GM12865 (cell line): ENCODE measurements at regions not wholly inside any gene's neighbourhood (a gene's known extent, or its start where the extent isn't known, plus 50 kb on each side); places are given as distances from the start of the nearest gene placed in this dataset.

Experiments
- DNase-seq: peaks from one replicate; pipeline ENCODE4 v3.0.0; 2010; ENCODE audit warnings: low read depth
- H3K4me3 ChIP-seq: 2 replicates; pipeline ENCODE4 v1.5.1; 2011; ENCODE audit warnings: mild to moderate bottlenecking, low read depth, low read length, control low read depth
- CTCF ChIP-seq: IDR thresholded peaks from 2 replicates; pipeline ENCODE4 v1.5.1; 2011; ENCODE audit warnings: low read length, control low read depth, low read depth, inconsistent platforms; ENCODE audit not compliant: insufficient read depth; ENCODE audit errors: missing control alignments

DNA sequence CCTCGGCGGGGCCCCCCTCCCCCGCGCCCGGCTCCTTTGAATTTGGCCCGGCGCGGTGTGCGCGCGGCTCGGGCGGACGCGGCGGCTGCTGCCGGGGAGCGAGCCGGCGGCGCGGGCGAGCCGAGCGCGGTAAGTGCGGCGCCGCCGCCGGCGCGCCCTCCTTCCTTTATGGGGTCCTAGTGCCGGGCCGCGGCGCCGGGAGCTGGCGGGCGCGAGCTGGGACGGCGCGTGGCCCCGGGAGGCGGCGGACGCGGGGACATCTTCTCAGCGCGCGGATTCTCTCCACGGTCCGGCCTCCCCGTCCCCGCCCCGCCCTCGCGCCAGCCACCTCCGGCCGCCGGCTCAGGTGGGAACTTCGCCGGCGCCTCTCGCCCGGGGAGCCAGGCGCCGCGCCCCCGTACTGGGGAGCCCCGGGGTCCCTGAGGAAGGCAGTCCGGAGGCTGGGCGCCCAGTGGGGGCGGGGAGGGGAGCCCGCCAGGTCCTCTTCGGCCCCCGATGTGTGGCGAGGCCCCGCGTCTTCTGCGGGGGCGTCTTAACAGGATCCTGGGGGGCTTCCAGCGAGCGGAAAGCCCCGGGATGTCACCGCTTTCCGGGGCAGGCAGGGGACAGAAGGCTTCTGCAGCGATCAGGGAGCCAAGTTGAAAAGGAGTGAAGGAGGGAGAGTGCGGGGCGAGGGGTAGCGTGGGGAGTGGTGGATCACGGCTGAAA, 98.4 kb upstream of the TENM3 start:
- DNase-seq = peak; percentile 15
- peak overlapping the region; percentile 47 for H3K4me3 ChIP-seq
- TF ChIP-seq CTCF = no peak

- TF ChIP-seq CTCF = no peak
- no peak for DNase-seq
Observed at GRCh38 chr4:182145334-182145905, 97.8 kb upstream of the TENM3 start.

DNA sequence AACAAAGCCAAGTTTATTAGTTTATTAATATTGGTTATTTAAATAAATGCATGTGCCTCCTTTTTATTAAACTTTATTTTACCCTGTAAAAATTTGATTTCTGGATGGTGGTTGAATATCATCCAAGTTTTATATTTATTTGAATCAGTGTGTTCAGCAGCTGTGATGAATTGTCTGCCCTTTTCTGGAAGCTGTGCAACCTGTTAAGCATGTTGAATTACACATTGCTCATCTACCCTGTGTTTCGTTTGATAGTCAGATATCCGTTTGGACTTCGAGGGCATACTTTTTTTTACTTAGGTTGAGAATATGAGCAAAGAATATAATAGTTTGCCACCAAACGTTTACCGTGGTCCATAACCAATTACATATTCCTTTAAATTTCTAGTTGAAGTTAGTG, 95.8 kb upstream of the TENM3 start:
- no peak for DNase-seq
- no peak for TF ChIP-seq CTCF
- H3K4me3 ChIP-seq = no peak overlapping the region

More at GRCh38 chr4:182145334-182145905, 97.8 kb upstream of the TENM3 start:
- H3K4me3 ChIP-seq = peak overlapping the region; percentile 47

DNA sequence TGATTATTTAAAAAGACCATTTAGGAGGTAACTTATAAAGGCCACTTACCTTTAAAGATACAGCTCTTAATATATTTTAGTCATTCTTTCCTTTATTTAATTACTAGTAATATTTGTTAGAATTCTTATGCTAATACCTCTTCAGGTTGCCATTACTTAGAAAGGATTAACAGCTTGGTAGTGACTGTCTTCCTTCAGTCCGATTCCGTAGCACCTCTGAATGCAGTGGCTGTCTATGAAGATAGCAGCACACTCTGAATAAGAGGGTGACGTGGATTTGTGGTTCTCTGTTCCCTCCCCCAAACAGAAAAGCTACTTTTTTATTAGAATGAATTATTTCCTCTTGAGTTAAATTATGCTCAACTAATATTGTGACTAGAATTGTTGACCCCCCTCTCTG, 92.6 kb upstream of the TENM3 start:
- no peak for DNase-seq
- TF ChIP-seq CTCF = no peak
- H3K4me3 ChIP-seq = no peak overlapping the region

- no peak overlapping the region for H3K4me3 ChIP-seq
- no peak for DNase-seq
- TF ChIP-seq CTCF = no peak
Observed at GRCh38 chr4:182155806-182156205, 87.4 kb upstream of the TENM3 start.

DNA sequence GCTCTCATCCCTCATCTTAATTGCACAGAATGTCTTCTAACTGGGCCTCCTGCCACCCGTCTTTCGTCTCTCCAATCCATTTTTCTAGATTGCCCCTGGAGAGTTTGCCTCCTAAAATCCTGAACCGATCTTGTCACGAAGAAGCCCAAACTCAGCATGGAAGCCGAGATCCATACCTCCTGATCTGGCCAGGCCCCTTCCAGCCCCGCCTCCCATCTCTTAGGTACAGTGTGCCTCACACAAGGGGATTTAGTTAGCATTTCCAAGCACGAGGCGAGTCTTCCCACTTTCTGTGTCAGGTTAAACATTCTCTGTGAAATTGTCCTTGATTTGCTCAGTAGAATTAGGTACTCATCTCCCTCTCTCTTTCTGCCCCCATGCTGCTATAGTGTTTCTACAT, 80.0 kb upstream of the TENM3 start:
- TF ChIP-seq CTCF = no peak
- H3K4me3 ChIP-seq = no peak overlapping the region
- DNase-seq = no peak

DNA sequence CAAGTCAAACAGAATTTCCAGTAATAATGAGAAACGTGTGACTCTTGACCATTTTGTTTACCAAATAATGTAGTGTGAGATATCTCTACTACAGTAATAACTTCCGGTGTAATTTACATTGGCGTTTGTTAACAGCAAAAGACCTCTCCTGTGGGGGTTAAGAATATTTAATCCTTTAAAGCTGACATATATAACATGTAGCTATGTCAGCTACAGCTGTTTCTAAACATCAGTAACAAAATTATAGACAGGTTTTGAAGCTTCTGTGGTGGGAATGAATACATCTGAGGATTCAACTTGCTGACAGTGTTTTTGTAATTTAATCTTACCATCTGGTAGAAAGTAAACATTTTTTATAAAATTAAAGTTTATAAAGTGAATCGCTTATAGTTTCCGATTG, 73.6 kb upstream of the TENM3 start:
- no peak overlapping the region for H3K4me3 ChIP-seq
- TF ChIP-seq CTCF = no peak
- DNase-seq = no peak
